Neuronal stem cell (in vitro differentiated cells): ENCODE measurements at regions not wholly inside any gene's neighbourhood (a gene's known extent, or its start where the extent isn't known, plus 50 kb on each side); places are given as distances from the start of the nearest gene placed in this dataset.

Experiments used
- DNase-seq: peaks from one replicate; pipeline ENCODE4 v3.0.0-alpha.2; 2013; ENCODE audit warnings: low spot score
- H2AFZ ChIP-seq: one replicate; pipeline ENCODE4 v1.6.1; 2013; ENCODE audit warnings: mild to moderate bottlenecking, low read length, inconsistent platforms
- H2AK5ac ChIP-seq: 2 replicates; pipeline ENCODE4 v1.6.1; 2013; ENCODE audit warnings: low read depth, mild to moderate bottlenecking, inconsistent platforms, low read length, moderate library complexity, mixed read lengths
- H2BK120ac ChIP-seq: 2 replicates; pipeline ENCODE4 v1.6.1; 2013; ENCODE audit warnings: low read depth, mild to moderate bottlenecking, inconsistent platforms, low read length, moderate library complexity, mixed read lengths
- H2BK12ac ChIP-seq: one replicate; pipeline ENCODE4 v1.6.1; 2013; ENCODE audit warnings: low read length, inconsistent platforms
- H2BK15ac ChIP-seq: 2 replicates; pipeline ENCODE4 v1.6.1; 2013; ENCODE audit warnings: mild to moderate bottlenecking, low read length, inconsistent platforms, mixed read lengths
- H2BK5ac ChIP-seq: one replicate; pipeline ENCODE4 v1.6.1; 2013; ENCODE audit warnings: inconsistent platforms, mild to moderate bottlenecking, low read length, moderate library complexity
- H3K14ac ChIP-seq: one replicate; pipeline ENCODE4 v1.6.1; 2013; ENCODE audit warnings: low read length, inconsistent platforms
- H3K18ac ChIP-seq: 2 replicates; pipeline ENCODE4 v1.6.1; 2013; ENCODE audit warnings: low read length, inconsistent platforms
- H3K23ac ChIP-seq: 2 replicates; pipeline ENCODE4 v1.6.1; 2013; ENCODE audit warnings: low read depth, mild to moderate bottlenecking, mixed read lengths, low read length, inconsistent platforms; ENCODE audit not compliant: poor library complexity
- H3K27ac ChIP-seq: replicated peaks from 3 replicates; pipeline ENCODE4 v1.5.1; 2013; ENCODE audit warnings: low read length, inconsistent platforms
- H3K27me3 ChIP-seq, 3 experiments: 2 replicates each; pipeline ENCODE4 v1.6.1; 2013; ENCODE audit warnings: low read length in 3 of 3, mild to moderate bottlenecking in 2 of 3, inconsistent platforms in 1 of 3, low read depth in 1 of 3, mixed read lengths in 1 of 3, moderate library complexity in 1 of 3; ENCODE audit not compliant: control insufficient read depth in 3 of 3, insufficient read depth in 3 of 3
- H3K36me3 ChIP-seq, 2 donors: replicated peaks in 1 of 2; 2 replicates each; pipeline ENCODE4 v1.6.1; 2013; ENCODE audit warnings: low read length in 2 of 2; ENCODE audit not compliant: control insufficient read depth in 2 of 2, insufficient read depth in 2 of 2
- H3K4ac ChIP-seq: 2 replicates; pipeline ENCODE4 v1.6.1; 2013; ENCODE audit warnings: inconsistent platforms, mild to moderate bottlenecking, low read length, moderate library complexity
- H3K4me1 ChIP-seq, 2 donors: 1 replicate in 1 of 2; 2 replicates in 1 of 2; pipeline ENCODE4 v1.6.1; 2013; ENCODE audit warnings: low read length in 2 of 2, low read depth in 1 of 2; ENCODE audit not compliant: control insufficient read depth in 2 of 2, insufficient read depth in 1 of 2
- H3K4me2 ChIP-seq: one replicate; pipeline ENCODE4 v1.6.1; 2013; ENCODE audit warnings: mild to moderate bottlenecking, low read length, inconsistent platforms; ENCODE audit not compliant: insufficient read depth, poor library complexity, severe bottlenecking
- H3K4me3 ChIP-seq, 2 donors: 2 replicates each; pipeline ENCODE4 v1.5.1; 2013; ENCODE audit warnings: low read length in 2 of 2, mild to moderate bottlenecking in 2 of 2, inconsistent platforms in 1 of 2, moderate library complexity in 1 of 2
- H3K79me1 ChIP-seq: one replicate; pipeline ENCODE4 v1.6.1; 2013; ENCODE audit warnings: low read depth, mild to moderate bottlenecking, inconsistent platforms, low read length, moderate library complexity
- H3K9ac ChIP-seq: one replicate; pipeline ENCODE4 v1.6.1; 2013; ENCODE audit warnings: mild to moderate bottlenecking, low read depth, low read length, inconsistent platforms; ENCODE audit not compliant: poor library complexity
- H3K9me3 ChIP-seq, 2 donors: replicated peaks in 1 of 2; 2 replicates each; pipeline versions ENCODE3 to v1.6.1; 2013; ENCODE audit warnings: low read length in 2 of 2, mild to moderate bottlenecking in 2 of 2, inconsistent platforms in 1 of 2, low read depth in 1 of 2, mixed read lengths in 1 of 2, moderate library complexity in 1 of 2; ENCODE audit not compliant: control insufficient read depth in 2 of 2, insufficient read depth in 1 of 2
- H4K8ac ChIP-seq: one replicate; pipeline ENCODE4 v1.6.1; 2013; ENCODE audit warnings: low read depth, mild to moderate bottlenecking, inconsistent platforms, low read length, moderate library complexity
- H4K91ac ChIP-seq: one replicate; pipeline ENCODE4 v1.6.1; 2013; ENCODE audit warnings: low read length, low read depth, mild to moderate bottlenecking, inconsistent platforms; ENCODE audit not compliant: poor library complexity
- WGBS, 2 donors: extraction: QIAGEN DNeasy Blood & Tissue Kit; methylation state at CpG; one replicate each; pipeline ENCODE4 v1.1.7; 2013; ENCODE audit warnings: missing lambda C conversion rate in 2 of 2, mixed read lengths in 1 of 2; ENCODE audit not compliant: insufficient read length in 2 of 2, insufficient replicate concordance in 1 of 2; ENCODE audit errors: extremely low coverage in 2 of 2; 5-methylcytosine and 5-hydroxymethylcytosine counted together

GRCh38 chr4:43886196-43886595, 562.4 kb downstream of the KCTD8 start:
- Histone ChIP-seq H3K27me3 (no peaks in the 10 kb centered on the region), H4K8ac (no peak overlapping the region), H2BK120ac (no peak overlapping the region), H3K4me3 (no peak overlapping the region), H3K18ac (no peak overlapping the region), H3K36me3 (no peaks in the 10 kb centered on the region), H4K91ac (no peak overlapping the region), H2AK5ac (no peak overlapping the region), H2BK5ac (no peak overlapping the region), H3K23ac (no peak overlapping the region), H2BK15ac (no peak overlapping the region), H3K27ac (no peak overlapping the region), H3K4ac (no peak overlapping the region), H3K14ac (no peak overlapping the region), H3K9me3 (no peaks in the 10 kb centered on the region), H3K4me1 (no peaks in the 10 kb centered on the region), H3K9ac (no peak overlapping the region), H3K4me2 (no peak overlapping the region), H3K79me1 (no peaks in the 10 kb centered on the region), H2AFZ (no peak overlapping the region), H2BK12ac (no peak overlapping the region)
- no CpG with 5 or more reads among the region's 3 CpGs for WGBS, 2 donors
- DNase-seq = no peak

GRCh38 chr4:43898836-43899235, 549.8 kb downstream of the KCTD8 start:
- no CpG with 5 or more reads among the region's 15 CpGs for WGBS, 2 donors
- Histone ChIP-seq H3K9me3 (no peaks in the 10 kb centered on the region), H3K9ac (no peak overlapping the region), H3K14ac (no peak overlapping the region), H3K4me3 (no peak overlapping the region), H2AFZ (no peak overlapping the region), H3K18ac (no peak overlapping the region), H2BK15ac (no peak overlapping the region), H3K23ac (no peak overlapping the region), H3K4ac (no peak overlapping the region), H3K79me1 (no peaks in the 10 kb centered on the region), H3K27me3 (no peaks in the 10 kb centered on the region), H3K36me3 (no peaks in the 10 kb centered on the region), H3K27ac (no peak overlapping the region), H4K91ac (no peak overlapping the region), H2AK5ac (no peak overlapping the region), H3K4me2 (no peak overlapping the region), H4K8ac (no peak overlapping the region), H2BK120ac (no peak overlapping the region), H3K4me1 (no peaks in the 10 kb centered on the region), H2BK5ac (no peak overlapping the region), H2BK12ac (no peak overlapping the region)
- no peak for DNase-seq

- H3K4ac ChIP-seq = no peak overlapping the region
- H3K4me1 ChIP-seq = no peaks in the 10 kb centered on the region
- H2AFZ ChIP-seq = no peak overlapping the region
- H4K91ac ChIP-seq = no peak overlapping the region
- H3K14ac ChIP-seq = no peak overlapping the region
- H3K18ac ChIP-seq = no peak overlapping the region
- no peak overlapping the region for H3K4me3 ChIP-seq
- no peak overlapping the region for H3K4me2 ChIP-seq
- no peak overlapping the region for H2BK12ac ChIP-seq
- no peak overlapping the region for H2BK120ac ChIP-seq
- H3K27me3 ChIP-seq = no peaks in the 10 kb centered on the region
- H3K9me3 ChIP-seq = no peaks in the 10 kb centered on the region
- no peak overlapping the region for H3K9ac ChIP-seq
- no peak overlapping the region for H2AK5ac ChIP-seq
- no peak overlapping the region for H3K27ac ChIP-seq
- WGBS, 2 donors = no CpG with 5 or more reads among the region's 4 CpGs
- no peak overlapping the region for H4K8ac ChIP-seq
- no peak overlapping the region for H2BK15ac ChIP-seq
- H3K23ac ChIP-seq = no peak overlapping the region
- H3K36me3 ChIP-seq = no peaks in the 10 kb centered on the region
- H3K79me1 ChIP-seq = no peaks in the 10 kb centered on the region
- no peak overlapping the region for H2BK5ac ChIP-seq
- no peak for DNase-seq
These were observed 545.2 kb downstream of the KCTD8 start for GRCh38 chr4:43903456-43903855.

- Histone ChIP-seq H3K4me1 (no peaks in the 10 kb centered on the region), H3K4me2 (no peak overlapping the region), H2AK5ac (no peak overlapping the region), H4K91ac (no peak overlapping the region), H3K36me3 (no peaks in the 10 kb centered on the region), H3K79me1 (no peaks in the 10 kb centered on the region), H3K4ac (no peak overlapping the region), H2BK120ac (no peak overlapping the region), H3K27ac (no peak overlapping the region), H2BK15ac (no peak overlapping the region), H3K23ac (no peak overlapping the region), H3K9me3 (no peaks in the 10 kb centered on the region), H3K27me3 (no peaks in the 10 kb centered on the region), H2AFZ (no peak overlapping the region), H2BK12ac (no peak overlapping the region), H3K18ac (no peak overlapping the region), H3K9ac (no peak overlapping the region), H2BK5ac (no peak overlapping the region), H3K4me3 (no peak overlapping the region), H3K14ac (no peak overlapping the region), H4K8ac (no peak overlapping the region)
- WGBS, 2 donors = no CpG with 5 or more reads among the region's 3 CpGs
- DNase-seq = no peak
These were observed 530.2 kb downstream of the KCTD8 start for GRCh38 chr4:43918377-43918776.
